ENCODE measurements at regions not wholly inside any gene's neighbourhood (a gene's known extent, or its start where the extent isn't known, plus 50 kb on each side); places are given as distances from the start of the nearest gene placed in this dataset.

- no peak for TF ChIP-seq CTCF (IDR thresholded peaks at IDR 0.05; ENCODE audit: poor library complexity)
- TF ChIP-seq EZH2phosphoT487 (IDR thresholded peaks at IDR 0.05; ENCODE audit: low read depth, severe bottlenecking, unreplicated experiment) = no peak
- no peak for TF ChIP-seq EZH2 (IDR thresholded peaks at IDR 0.05; ENCODE audit: borderline replicate concordance)
- Histone ChIP-seq H3K27ac (no peak overlapping the region), H4K20me1 (ENCODE audit: insufficient read depth, poor library complexity, severe bottlenecking) (no peaks in the 10 kb centered on the region), H3K36me3 (replicated peaks; ENCODE audit: insufficient read depth, low read depth) (no peaks in the 10 kb centered on the region), H3K9me2 (replicated peaks; ENCODE audit: insufficient read depth) (no peaks in the 10 kb centered on the region), H3K4me2 (no peak overlapping the region), H3K79me2 (no peaks in the 10 kb centered on the region), H3K9me3 (ENCODE audit: low read depth) (no peaks in the 10 kb centered on the region), H3K4me1 (ENCODE audit: insufficient read depth) (no peaks in the 10 kb centered on the region), H3K27me3 (no peaks in the 10 kb centered on the region), H2AFZ (no peak overlapping the region), H3K4me3 (no peak overlapping the region)
- DNase-seq (ENCODE audit: low spot score) = no peak
- WGBS (ENCODE audit: low lambda C conversion rate, missing lambda C conversion rate) = 97% methylated on average over 12 of the region's 12 CpGs
These were observed 377.2 kb downstream of the CTTN start for GRCh38 chr11:70775386-70776075.

GRCh38 chr11:70776914-70777532 lies 378.7 kb downstream of the CTTN start:
- Histone ChIP-seq H3K27ac (no peak overlapping the region), H3K4me3 (no peak overlapping the region), H3K4me1 (ENCODE audit: insufficient read depth) (no peaks in the 10 kb centered on the region), H4K20me1 (ENCODE audit: insufficient read depth, poor library complexity, severe bottlenecking) (no peaks in the 10 kb centered on the region), H3K9me3 (ENCODE audit: low read depth) (no peaks in the 10 kb centered on the region), H3K9me2 (replicated peaks; ENCODE audit: insufficient read depth) (no peaks in the 10 kb centered on the region), H3K4me2 (no peak overlapping the region), H3K79me2 (no peaks in the 10 kb centered on the region), H2AFZ (no peak overlapping the region), H3K27me3 (no peaks in the 10 kb centered on the region), H3K36me3 (replicated peaks; ENCODE audit: insufficient read depth, low read depth) (no peaks in the 10 kb centered on the region)
- no peak for DNase-seq (ENCODE audit: low spot score)
- no peak for TF ChIP-seq EZH2 (IDR thresholded peaks at IDR 0.05; ENCODE audit: borderline replicate concordance)
- TF ChIP-seq CTCF (IDR thresholded peaks at IDR 0.05; ENCODE audit: poor library complexity) = no peak
- no peak for TF ChIP-seq EZH2phosphoT487 (IDR thresholded peaks at IDR 0.05; ENCODE audit: low read depth, severe bottlenecking, unreplicated experiment)

- H3K27ac ChIP-seq = no peak overlapping the region
- H4K20me1 ChIP-seq (ENCODE audit: insufficient read depth, poor library complexity, severe bottlenecking) = no peaks in the 10 kb centered on the region
- no peak overlapping the region for H3K4me2 ChIP-seq
- no peak overlapping the region for H2AFZ ChIP-seq
- no peaks in the 10 kb centered on the region for H3K36me3 ChIP-seq (replicated peaks; ENCODE audit: insufficient read depth, low read depth)
- TF ChIP-seq EZH2phosphoT487 (IDR thresholded peaks at IDR 0.05; ENCODE audit: low read depth, severe bottlenecking, unreplicated experiment) = no peak
- no peak for TF ChIP-seq EZH2 (IDR thresholded peaks at IDR 0.05; ENCODE audit: borderline replicate concordance)
- TF ChIP-seq CTCF (IDR thresholded peaks at IDR 0.05; ENCODE audit: poor library complexity) = no peak
- no peak overlapping the region for H3K4me3 ChIP-seq
- 79% methylated on average over 7 of the region's 7 CpGs for WGBS (ENCODE audit: low lambda C conversion rate, missing lambda C conversion rate)
- no peaks in the 10 kb centered on the region for H3K9me2 ChIP-seq (replicated peaks; ENCODE audit: insufficient read depth)
- H3K4me1 ChIP-seq (ENCODE audit: insufficient read depth) = no peaks in the 10 kb centered on the region
- no peaks in the 10 kb centered on the region for H3K9me3 ChIP-seq (ENCODE audit: low read depth)
- no peaks in the 10 kb centered on the region for H3K79me2 ChIP-seq
- DNase-seq (ENCODE audit: low spot score) = no peak
- no peaks in the 10 kb centered on the region for H3K27me3 ChIP-seq
These were observed 380.6 kb downstream of the CTTN start for GRCh38 chr11:70778883-70779282.
